Prostate gland (tissue), 2 donors: ENCODE measurements at regions not wholly inside any gene's neighbourhood (a gene's known extent, or its start where the extent isn't known, plus 50 kb on each side); places are given as distances from the start of the nearest gene placed in this dataset.

ENCODE experiments used
- CTCF ChIP-seq, 4 experiments: fragments of 200-600 bp in 2 of 4; fragments of 450-650 bp in 2 of 4; sonication (generic) in 2 of 4; IDR thresholded peaks; 1 replicate in 3 of 4; 2 replicates in 1 of 4; pipeline ENCODE4 v1.5.1; 2016 to 2019; ENCODE audit warnings: antibody characterized with exemption in 4 of 4, mild to moderate bottlenecking in 2 of 4, moderate library complexity in 2 of 4
- POLR2A ChIP-seq: fragments of 450-650 bp; IDR thresholded peaks from one replicate; pipeline ENCODE4 v1.6.1; 2016; ENCODE audit warnings: antibody characterized with exemption, mild to moderate bottlenecking
- POLR2AphosphoS5 ChIP-seq: sonication (generic); formaldehyde crosslinking; IDR thresholded peaks from one replicate; pipeline ENCODE4 v1.6.1; 2017; ENCODE audit warnings: antibody characterized with exemption

GRCh38 chr12:59431266-59431665, 164.6 kb upstream of the SLC16A7 start:
- no peak for TF ChIP-seq CTCF (IDR thresholded peaks at IDR 0.05)
- TF ChIP-seq POLR2A, result no peak
- no peak for TF ChIP-seq POLR2AphosphoS5
